Endothelial cell (in vitro differentiated cells): ENCODE measurements at regions not wholly inside any gene's neighbourhood (a gene's known extent, or its start where the extent isn't known, plus 50 kb on each side); places are given as distances from the start of the nearest gene placed in this dataset.

Source experiments
- DNase-seq: peaks from one replicate; pipeline ENCODE4 v3.0.0; 2021; ENCODE audit warnings: low spot score
- H3K27ac Mint-ChIP-seq: one replicate; pipeline ENCODE4 v1.8.0; 2021; ENCODE audit warnings: mixed read lengths, inconsistent platforms; ENCODE audit not compliant: unreplicated experiment
- H3K27me3 Mint-ChIP-seq: one replicate; pipeline ENCODE4 v1.8.0; 2021; ENCODE audit warnings: mild to moderate bottlenecking, moderate library complexity, mixed read lengths, inconsistent platforms; ENCODE audit not compliant: unreplicated experiment
- H3K36me3 Mint-ChIP-seq: one replicate; pipeline ENCODE4 v1.8.0; 2021; ENCODE audit warnings: mild to moderate bottlenecking, low read depth, mixed read lengths, inconsistent platforms; ENCODE audit not compliant: unreplicated experiment
- H3K4me1 Mint-ChIP-seq: one replicate; pipeline ENCODE4 v1.8.0; 2021; ENCODE audit warnings: mild to moderate bottlenecking, mixed read lengths, inconsistent platforms; ENCODE audit not compliant: unreplicated experiment
- H3K4me3 Mint-ChIP-seq: one replicate; pipeline ENCODE4 v1.8.0; 2021; ENCODE audit warnings: mild to moderate bottlenecking, mixed read lengths, inconsistent platforms; ENCODE audit not compliant: unreplicated experiment
- H3K9me3 Mint-ChIP-seq: one replicate; pipeline ENCODE4 v1.8.0; 2021; ENCODE audit warnings: mixed read lengths, inconsistent platforms; ENCODE audit not compliant: unreplicated experiment
- CTCF ChIP-seq: fragments of 200-600 bp; sonication (generic); IDR thresholded peaks from one replicate; pipeline ENCODE4 v1.5.0; 2021; ENCODE audit warnings: antibody characterized with exemption; ENCODE audit not compliant: unreplicated experiment

- no peaks in the 10 kb centered on the region for H3K4me1 Mint-ChIP-seq
Observed at GRCh38 chr10:83142074-83142563, 997.2 kb upstream of the GHITM start.

GRCh38 chr10:83144461-83144860 is 994.8 kb upstream of the GHITM start:
- no peak overlapping the region for H3K27ac Mint-ChIP-seq
- no peaks in the 10 kb centered on the region for H3K36me3 Mint-ChIP-seq
- no peak for TF ChIP-seq CTCF
- DNase-seq = no peak
- peaks cover 2% of the 10 kb centered on the region for H3K27me3 Mint-ChIP-seq
- no peak overlapping the region for H3K4me3 Mint-ChIP-seq
- H3K9me3 Mint-ChIP-seq = no peaks in the 10 kb centered on the region
- H3K4me1 Mint-ChIP-seq = peaks cover 4% of the 10 kb centered on the region

More at GRCh38 chr10:83142074-83142563, 997.2 kb upstream of the GHITM start:
- no peaks in the 10 kb centered on the region for H3K27me3 Mint-ChIP-seq
- no peaks in the 10 kb centered on the region for H3K36me3 Mint-ChIP-seq
- no peaks in the 10 kb centered on the region for H3K9me3 Mint-ChIP-seq
- DNase-seq = no peak
- no peak overlapping the region for H3K27ac Mint-ChIP-seq
- TF ChIP-seq CTCF = no peak
- no peak overlapping the region for H3K4me3 Mint-ChIP-seq

- Mint-ChIP-seq H3K4me3 (no peak overlapping the region), H3K4me1 (peaks cover 9% of the 10 kb centered on the region), H3K9me3 (no peaks in the 10 kb centered on the region), H3K27me3 (no peaks in the 10 kb centered on the region), H3K27ac (no peak overlapping the region), H3K36me3 (no peaks in the 10 kb centered on the region)
- DNase-seq = no peak
- TF ChIP-seq CTCF = no peak
Observed at GRCh38 chr10:83153714-83154113, 985.6 kb upstream of the GHITM start.

GRCh38 chr10:83164156-83164555 is 975.2 kb upstream of the GHITM start:
- H3K4me1 Mint-ChIP-seq = peaks cover 5% of the 10 kb centered on the region

GRCh38 chr10:83165265-83165664 is 974.0 kb upstream of the GHITM start:
- H3K36me3 Mint-ChIP-seq = no peaks in the 10 kb centered on the region
- H3K27ac Mint-ChIP-seq = no peak overlapping the region
- no peaks in the 10 kb centered on the region for H3K27me3 Mint-ChIP-seq
- DNase-seq = no peak
- no peaks in the 10 kb centered on the region for H3K9me3 Mint-ChIP-seq
- no peaks in the 10 kb centered on the region for H3K4me1 Mint-ChIP-seq
- no peak for TF ChIP-seq CTCF
- no peak overlapping the region for H3K4me3 Mint-ChIP-seq

More at GRCh38 chr10:83164156-83164555, 975.2 kb upstream of the GHITM start:
- no peaks in the 10 kb centered on the region for H3K36me3 Mint-ChIP-seq
- no peaks in the 10 kb centered on the region for H3K9me3 Mint-ChIP-seq
- no peak for TF ChIP-seq CTCF
- H3K27me3 Mint-ChIP-seq = no peaks in the 10 kb centered on the region
- H3K27ac Mint-ChIP-seq = no peak overlapping the region
- DNase-seq = no peak
- H3K4me3 Mint-ChIP-seq = no peak overlapping the region
